ENCODE measurements at regions not wholly inside any gene's neighbourhood (a gene's known extent, or its start where the extent isn't known, plus 50 kb on each side); places are given as distances from the start of the nearest gene placed in this dataset.

- intact Hi-C loops (cut with micrococcal nuclease), result no loop called here
- no TSS peak for BruUV-seq (replicated peaks)
- Histone ChIP-seq H3K27ac (ENCODE audit: insufficient read depth, low read length) (no peak overlapping the region), H3K23ac (ENCODE audit: low read depth, low read length) (no peak overlapping the region), H3K4me2 (ENCODE audit: low read depth, low read length) (no peak overlapping the region), H2AK5ac (ENCODE audit: low read depth, low read length) (no peak overlapping the region), H4K5ac (ENCODE audit: low read depth, low read length) (no peak overlapping the region), H3K36me3 (ENCODE audit: control insufficient read depth, insufficient read depth, low read length) (no peaks in the 10 kb centered on the region), H3K56ac (ENCODE audit: extremely low read depth, insufficient read depth, low read length) (no peak overlapping the region), H4K91ac (ENCODE audit: insufficient read depth, low read depth, low read length) (no peak overlapping the region), H3K4me1 (ENCODE audit: control insufficient read depth, insufficient read depth, low read length) (no peaks in the 10 kb centered on the region), H3K9ac (ENCODE audit: low read depth, low read length) (no peak overlapping the region), H2BK5ac (ENCODE audit: low read depth, low read length, poor library complexity, severe bottlenecking) (no peak overlapping the region), H3K9me1 (ENCODE audit: insufficient read depth, low read length) (no peaks in the 10 kb centered on the region), H3K14ac (replicated peaks; ENCODE audit: low read depth, low read length) (no peak overlapping the region), H2BK120ac (ENCODE audit: low read depth, low read length) (no peak overlapping the region), H4K20me1 (ENCODE audit: insufficient read depth, low read length) (no peaks in the 10 kb centered on the region), H3K79me1 (ENCODE audit: low read depth in 1 of 2, low read length in 2 of 2) (no peaks in the 10 kb centered on the region), H2AK9ac (replicated peaks; ENCODE audit: low read depth, low read length, poor library complexity) (no peak overlapping the region), H2BK15ac (ENCODE audit: low read depth, low read length) (no peak overlapping the region), H3K4ac (ENCODE audit: low read depth, low read length) (no peak overlapping the region), H4K8ac (ENCODE audit: low read depth in 2 of 2, low read length in 2 of 2) (no peak overlapping the region), H3K4me3 (ENCODE audit: insufficient read depth, low read depth, low read length) (no peak overlapping the region), H2AFZ (replicated peaks; ENCODE audit: low read length, poor library complexity) (no peak overlapping the region), H3K27me3 (ENCODE audit: control insufficient read depth, insufficient read depth, low read length) (no peaks in the 10 kb centered on the region), H3K18ac (ENCODE audit: low read depth, low read length) (no peak overlapping the region), H3K9me3 (ENCODE audit: control insufficient read depth, insufficient read depth, low read length) (peaks cover 6% of the 10 kb centered on the region), H2BK20ac (ENCODE audit: low read depth, low read length) (no peak overlapping the region)
- POLR2A ChIA-PET (ENCODE audit: unreplicated experiment), result no interaction called here
- CTCF ChIA-PET, result no interaction called here
- in situ Hi-C loops (cut with MboI; ENCODE audit: low sequenced_read_pairs), result no loop called here
- no peak for DNase-seq
- TF ChIP-seq RAD21 (IDR thresholded peaks at IDR 0.05; ENCODE audit: low read length) (no peak), ELK1 (IDR thresholded peaks at IDR 0.05; ENCODE audit: borderline replicate concordance, low read depth, low read length) (no peak), CEBPB (IDR thresholded peaks at IDR 0.05; ENCODE audit: low read depth, low read length) (no peak), SMC3 (IDR thresholded peaks at IDR 0.05; ENCODE audit: low read depth, low read length) (no peak), NFE2L2 (IDR thresholded peaks at IDR 0.05; ENCODE audit: low read depth, low read length) (no peak), BHLHE40 (IDR thresholded peaks at IDR 0.05; ENCODE audit: low read depth, low read length) (no peak), MAFK (IDR thresholded peaks at IDR 0.05; ENCODE audit: low read depth, low read length) (no peak), CHD1 (IDR thresholded peaks at IDR 0.05; ENCODE audit: low read depth, low read length) (no peak), RCOR1 (IDR thresholded peaks at IDR 0.05; ENCODE audit: insufficient replicate concordance, low read length) (no peak)
- no CpG with 5 or more reads among the region's 2 CpGs for WGBS, 2 experiments (ENCODE audit: extremely low coverage in 2 of 2, insufficient read length in 1 of 2)
- no peak for ATAC-seq (ENCODE audit: low read depth)
- dilution Hi-C loops (cut with HindIII; ENCODE audit: low sequenced_read_pairs, unreplicated experiment), result no loop called here
Observed at GRCh38 chr15:93789441-93789840, 441.9 kb upstream of the MCTP2 start.
